ENCODE measurements at regions not wholly inside any gene's neighbourhood (a gene's known extent, or its start where the extent isn't known, plus 50 kb on each side); places are given as distances from the start of the nearest gene placed in this dataset.

- Histone ChIP-seq H3K4me1 (peaks cover 22% of the 10 kb centered on the region), H3K9me3 (replicated peaks) (no peaks in the 10 kb centered on the region), H3K4me3 (no peak overlapping the region), H3K27ac (no peak overlapping the region), H3K27me3 (no peaks in the 10 kb centered on the region), H3K36me3 (no peaks in the 10 kb centered on the region)
- no peak for DNase-seq
Measured at GRCh38 chr1:47582891-47583608, 145.2 kb downstream of the FOXD2 start.

GRCh38 chr1:47584249-47584648 is 146.4 kb downstream of the FOXD2 start:
- H3K27me3 ChIP-seq: 0 out of 2 replicates have a peak, but pooled peaks cover 2% of the 10 kb centered on the region
- no peak overlapping the region for H3K27ac ChIP-seq
- no peaks in the 10 kb centered on the region for H3K36me3 ChIP-seq
- peaks cover 17% of the 10 kb centered on the region for H3K4me1 ChIP-seq
- no peak for DNase-seq
- H3K9me3 ChIP-seq (replicated peaks): no peaks in the 10 kb centered on the region
- H3K4me3 ChIP-seq: no peak overlapping the region

GRCh38 chr1:47585141-47585902 is 147.5 kb downstream of the FOXD2 start:
- Histone ChIP-seq H3K27ac (no peak overlapping the region), H3K27me3 (0 out of 2 replicates have a peak, but pooled peaks cover 4% of the 10 kb centered on the region), H3K4me3 (no peak overlapping the region), H3K36me3 (no peaks in the 10 kb centered on the region), H3K9me3 (replicated peaks) (no peaks in the 10 kb centered on the region), H3K4me1 (peaks cover 13% of the 10 kb centered on the region)
- peak in 1 of 2 experiments; percentile 1 for DNase-seq

GRCh38 chr1:47587891-47588582 is 150.2 kb downstream of the FOXD2 start:
- 0 out of 2 replicates have a peak, but pooled peaks cover 4% of the 10 kb centered on the region for H3K27me3 ChIP-seq
- peak; percentile 45 to 68 for DNase-seq
- no peak overlapping the region for H3K27ac ChIP-seq
- H3K4me1 ChIP-seq: peaks cover 15% of the 10 kb centered on the region
- H3K36me3 ChIP-seq: no peaks in the 10 kb centered on the region
- no peak overlapping the region for H3K4me3 ChIP-seq
- H3K9me3 ChIP-seq (replicated peaks): no peaks in the 10 kb centered on the region

- no peak overlapping the region for H3K4me3 ChIP-seq
- H3K27ac ChIP-seq: no peak overlapping the region
- no peaks in the 10 kb centered on the region for H3K9me3 ChIP-seq (replicated peaks)
- DNase-seq: peak; percentile 26 to 38
- no peaks in the 10 kb centered on the region for H3K36me3 ChIP-seq
- H3K4me1 ChIP-seq: peaks cover 18% of the 10 kb centered on the region
- 0 out of 2 replicates have a peak, but pooled peaks cover 4% of the 10 kb centered on the region for H3K27me3 ChIP-seq
Measured at GRCh38 chr1:47590523-47591225, 152.8 kb downstream of the FOXD2 start.

- Histone ChIP-seq H3K27me3 (0 out of 2 replicates have a peak, but pooled peaks cover 4% of the 10 kb centered on the region), H3K27ac (no peak overlapping the region), H3K4me3 (no peak overlapping the region), H3K9me3 (replicated peaks) (no peaks in the 10 kb centered on the region), H3K36me3 (no peaks in the 10 kb centered on the region), H3K4me1 (peaks cover 18% of the 10 kb centered on the region)
- no peak for DNase-seq
Measured at GRCh38 chr1:47591801-47592200, 154.0 kb downstream of the FOXD2 start.

- no peaks in the 10 kb centered on the region for H3K9me3 ChIP-seq (replicated peaks)
- H3K36me3 ChIP-seq: no peaks in the 10 kb centered on the region
- H3K27me3 ChIP-seq: 0 out of 2 replicates have a peak, but pooled peaks cover 4% of the 10 kb centered on the region
- no peak for DNase-seq
- peak overlapping the region; percentile 49 for H3K4me3 ChIP-seq
- peak overlapping the region; percentile 40 for H3K27ac ChIP-seq
- H3K4me1 ChIP-seq: peaks cover 18% of the 10 kb centered on the region
Measured at GRCh38 chr1:47592296-47593012, 154.6 kb downstream of the FOXD2 start.

GRCh38 chr1:47593013-47593568 is 155.2 kb downstream of the FOXD2 start:
- 0 out of 2 replicates have a peak, but pooled peaks cover 4% of the 10 kb centered on the region for H3K27me3 ChIP-seq
- H3K36me3 ChIP-seq: no peaks in the 10 kb centered on the region
- no peaks in the 10 kb centered on the region for H3K9me3 ChIP-seq (replicated peaks)
- DNase-seq: peak; percentile 87 to 88
- peak overlapping the region; percentile 40 for H3K27ac ChIP-seq
- H3K4me3 ChIP-seq: peak overlapping the region; percentile 49
- H3K4me1 ChIP-seq: peaks cover 12% of the 10 kb centered on the region

- no peaks in the 10 kb centered on the region for H3K36me3 ChIP-seq
- H3K9me3 ChIP-seq (replicated peaks): no peaks in the 10 kb centered on the region
- 0 out of 2 replicates have a peak, but pooled peaks cover 4% of the 10 kb centered on the region for H3K27me3 ChIP-seq
- peak overlapping the region; percentile 49 for H3K4me3 ChIP-seq
- DNase-seq: no peak
- peak overlapping the region; percentile 40 for H3K27ac ChIP-seq
- peaks cover 10% of the 10 kb centered on the region; the same call in 1 of the 2 replicates for H3K4me1 ChIP-seq
Measured at GRCh38 chr1:47593598-47594285, 155.9 kb downstream of the FOXD2 start.

GRCh38 chr1:47594627-47595026 is 156.8 kb downstream of the FOXD2 start:
- no peak for DNase-seq
- H3K27ac ChIP-seq: no peak overlapping the region
- no peak overlapping the region for H3K4me3 ChIP-seq
- no peaks in the 10 kb centered on the region for H3K27me3 ChIP-seq
- no peaks in the 10 kb centered on the region for H3K36me3 ChIP-seq
- peaks cover 13% of the 10 kb centered on the region; the same call in 1 of the 2 replicates for H3K4me1 ChIP-seq
- peaks cover 5% of the 10 kb centered on the region for H3K9me3 ChIP-seq (replicated peaks)

- no peak for DNase-seq
- Histone ChIP-seq H3K27ac (no peak overlapping the region), H3K27me3 (no peaks in the 10 kb centered on the region), H3K36me3 (no peaks in the 10 kb centered on the region), H3K4me3 (no peak overlapping the region), H3K9me3 (replicated peaks) (peaks cover 5% of the 10 kb centered on the region), H3K4me1 (peaks cover 13% of the 10 kb centered on the region; the same call in 1 of the 2 replicates)
Measured at GRCh38 chr1:47596328-47596727, 158.5 kb downstream of the FOXD2 start.

GRCh38 chr1:47598357-47598756 is 160.5 kb downstream of the FOXD2 start:
- Histone ChIP-seq H3K27me3 (no peaks in the 10 kb centered on the region; the same call in 1 of the 2 replicates), H3K9me3 (replicated peaks) (peaks cover 5% of the 10 kb centered on the region), H3K27ac (no peak overlapping the region), H3K36me3 (no peaks in the 10 kb centered on the region; the same call in 1 of the 2 replicates), H3K4me3 (no peak overlapping the region), H3K4me1 (peaks cover 11% of the 10 kb centered on the region; the same call in 1 of the 2 replicates)
- DNase-seq: peak in 1 of 2 experiments; percentile 1

GRCh38 chr1:47599777-47600176 is 161.9 kb downstream of the FOXD2 start:
- peaks cover 7% of the 10 kb centered on the region; the same call in 1 of the 2 replicates for H3K4me1 ChIP-seq
- no peaks in the 10 kb centered on the region; the same call in 1 of the 2 replicates for H3K27me3 ChIP-seq
- no peak overlapping the region for H3K4me3 ChIP-seq
- H3K27ac ChIP-seq: no peak overlapping the region
- no peaks in the 10 kb centered on the region; the same call in 1 of the 2 replicates for H3K36me3 ChIP-seq
- H3K9me3 ChIP-seq (replicated peaks): peaks cover 5% of the 10 kb centered on the region
- DNase-seq: no peak

Data from SJCRH30 (cell line).